ENCODE measurements at regions not wholly inside any gene's neighbourhood (a gene's known extent, or its start where the extent isn't known, plus 50 kb on each side); places are given as distances from the start of the nearest gene placed in this dataset.

DNA sequence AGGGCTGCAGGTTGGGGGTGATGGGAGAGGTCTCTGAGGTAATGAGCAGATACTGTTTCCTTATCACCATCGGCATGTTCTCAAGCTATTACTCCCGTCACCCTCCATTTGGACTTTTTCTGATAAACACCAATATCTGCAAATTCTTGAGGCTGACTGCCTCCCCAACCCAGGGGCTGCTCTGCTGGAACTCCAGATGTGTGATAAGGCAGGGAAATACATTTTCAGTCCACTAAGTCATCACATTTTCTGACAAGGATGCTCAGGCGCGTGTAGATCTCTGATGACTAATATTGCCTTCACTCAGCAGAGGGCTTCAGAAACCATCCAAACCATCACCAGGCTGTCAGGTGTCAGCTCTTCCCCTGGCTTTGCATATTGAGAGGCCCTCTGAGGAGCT is 215.0 kb upstream of the POU3F1 start (continued):
- TF ChIP-seq ELK3 (CRISPR knock-in tag; IDR thresholded peaks at IDR 0.05) (no peak), U2AF2 (optimal IDR thresholded peaks at IDR 0.05; ENCODE audit: low read depth, low read length) (no peak), ZKSCAN8 (CRISPR knock-in tag; IDR thresholded peaks at IDR 0.05) (no peak)

DNA sequence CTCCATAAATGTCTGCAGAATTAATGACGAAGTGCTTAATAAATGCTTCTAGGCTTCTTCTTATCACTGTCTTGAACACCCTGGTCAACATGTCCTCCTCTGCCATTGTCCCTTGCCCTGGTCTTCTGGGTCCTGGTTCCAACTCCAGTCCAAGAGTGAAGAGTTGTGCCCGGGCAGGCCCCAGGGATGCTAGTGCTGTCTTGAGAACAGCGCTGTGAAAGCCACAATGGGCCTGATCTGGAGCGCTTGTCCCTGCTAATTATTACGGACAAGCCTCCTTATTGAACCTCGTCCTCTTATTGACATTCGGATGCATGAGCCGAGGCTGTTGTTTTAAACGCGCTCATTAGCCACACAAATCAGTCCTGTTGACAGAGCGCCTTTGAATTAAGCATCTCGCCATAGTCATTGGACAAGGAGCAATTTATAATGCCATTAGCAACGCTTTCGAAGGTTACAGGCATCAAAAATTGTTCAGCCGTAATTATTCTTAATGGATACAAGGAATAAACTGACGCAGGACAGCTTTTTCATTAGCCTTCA is 211.6 kb upstream of the POU3F1 start:
- Histone ChIP-seq H3K79me2 (ENCODE audit: control insufficient read depth, insufficient read depth, low read length) (no peaks in the 10 kb centered on the region), H2AFZ (ENCODE audit: low read depth, low read length) (no peak overlapping the region), H3K9ac (ENCODE audit: insufficient read depth in 1 of 2, low read depth in 2 of 2, low read length in 2 of 2) (no peak overlapping the region), H3K9me3 (replicated peaks; ENCODE audit: control insufficient read depth, insufficient read depth, low read depth, low read length) (no peaks in the 10 kb centered on the region), H3K27ac (ENCODE audit: extremely low read depth, low read depth, low read length) (no peak overlapping the region), H3K4me3 (no peak overlapping the region), H3K27me3 (ENCODE audit: control insufficient read depth in 2 of 2, insufficient read depth in 2 of 2, low read length in 2 of 2) (peaks cover 0 to 31% of the 10 kb centered on the region in 2 experiments; a peak in 3 of 5 replicates), H4K20me1 (replicated peaks; ENCODE audit: control insufficient read depth, insufficient read depth, low read length) (no peaks in the 10 kb centered on the region; the same call in 1 of the 2 replicates), H3K4me1 (replicated peaks in 1 of 2; ENCODE audit: control insufficient read depth in 2 of 2, insufficient read depth in 2 of 2, low read length in 2 of 2) (peaks cover 3 to 13% of the 10 kb centered on the region in 2 experiments; a peak in 4 of 5 replicates), H3K9me1 (ENCODE audit: control insufficient read depth, insufficient read depth, low read length) (no peaks in the 10 kb centered on the region), H3K36me3 (ENCODE audit: control insufficient read depth, insufficient read depth, low read length) (no peaks in the 10 kb centered on the region), H3K4me2 (ENCODE audit: insufficient read depth, low read length) (no peak overlapping the region)
- 30% methylated on average over 16 of the region's 16 CpGs for WGBS (ENCODE audit: insufficient coverage, low coverage, missing lambda C conversion rate)
- no TSS peak for BruUV-seq (replicated peaks)
- 0 out of 2 replicates have a peak, but pooled peaks have one; percentile 54 for TF ChIP-seq ZKSCAN8 (CRISPR knock-in tag; IDR thresholded peaks at IDR 0.05)
- no peak for TF ChIP-seq ZNF398 (CRISPR knock-in tag; IDR thresholded peaks at IDR 0.05)
- ChIA-PET CTCF (ENCODE audit: low intra/inter-chr PET ratio) (no interaction called here), POLR2A (interaction anchor here (3.1 kb wide), 1 partner anchor 11 kb away, joined by 8 read pairs; no protein-coding TSS in a partner anchor)
- intact Hi-C loops (cut with micrococcal nuclease) (no loop called here), in situ Hi-C loops (cut with MboI) (no loop called here)
- ATAC-seq (no peak), FAIRE-seq (no peak), DNase-seq (ENCODE audit: extremely low read depth in 1 of 4, low spot score in 3 of 4) (no peak)

Data from K562 (cell line).